ENCODE measurements at regions not wholly inside any gene's neighbourhood (a gene's known extent, or its start where the extent isn't known, plus 50 kb on each side); places are given as distances from the start of the nearest gene placed in this dataset.
"Not testable (repeated sequence)": the region's sequence is repeated elsewhere in the genome, so short reads cannot be mapped to it uniquely, and the experiment has no call there.

DNA sequence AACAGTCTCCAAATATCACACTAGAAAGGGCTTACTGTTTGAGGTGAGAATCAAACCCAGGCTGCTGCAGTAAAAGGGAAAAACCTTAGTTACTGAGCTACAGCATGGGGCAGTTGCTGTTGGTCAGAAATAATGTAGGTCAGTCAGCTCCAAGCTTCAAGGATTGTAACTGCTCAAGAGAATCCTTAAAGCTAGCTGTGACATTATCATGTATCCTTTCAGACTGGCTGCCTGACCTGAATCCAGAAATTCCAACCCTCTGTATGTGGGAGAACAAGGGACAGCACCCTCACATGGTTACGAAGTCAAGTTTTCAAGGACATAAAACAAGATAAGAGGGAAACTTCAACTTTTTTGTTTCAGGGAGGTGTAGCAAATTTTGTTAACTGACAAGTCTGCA, 365.9 kb upstream of the NPAP1 start:
- TF ChIP-seq, protein P1, sequence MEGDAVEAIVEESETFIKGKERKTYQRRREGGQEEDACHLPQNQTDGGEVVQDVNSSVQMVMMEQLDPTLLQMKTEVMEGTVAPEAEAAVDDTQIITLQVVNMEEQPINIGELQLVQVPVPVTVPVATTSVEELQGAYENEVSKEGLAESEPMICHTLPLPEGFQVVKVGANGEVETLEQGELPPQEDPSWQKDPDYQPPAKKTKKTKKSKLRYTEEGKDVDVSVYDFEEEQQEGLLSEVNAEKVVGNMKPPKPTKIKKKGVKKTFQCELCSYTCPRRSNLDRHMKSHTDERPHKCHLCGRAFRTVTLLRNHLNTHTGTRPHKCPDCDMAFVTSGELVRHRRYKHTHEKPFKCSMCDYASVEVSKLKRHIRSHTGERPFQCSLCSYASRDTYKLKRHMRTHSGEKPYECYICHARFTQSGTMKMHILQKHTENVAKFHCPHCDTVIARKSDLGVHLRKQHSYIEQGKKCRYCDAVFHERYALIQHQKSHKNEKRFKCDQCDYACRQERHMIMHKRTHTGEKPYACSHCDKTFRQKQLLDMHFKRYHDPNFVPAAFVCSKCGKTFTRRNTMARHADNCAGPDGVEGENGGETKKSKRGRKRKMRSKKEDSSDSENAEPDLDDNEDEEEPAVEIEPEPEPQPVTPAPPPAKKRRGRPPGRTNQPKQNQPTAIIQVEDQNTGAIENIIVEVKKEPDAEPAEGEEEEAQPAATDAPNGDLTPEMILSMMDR (IDR thresholded peaks at IDR 0.05): not testable (repeated sequence)
- not testable (repeated sequence) for TF ChIP-seq POLR2A, POLR2AphosphoS5 (IDR thresholded peaks at IDR 0.05)

All from breast epithelium (tissue), 3 donors.